DMS153 (cell line): ENCODE measurements at regions not wholly inside any gene's neighbourhood (a gene's known extent, or its start where the extent isn't known, plus 50 kb on each side); places are given as distances from the start of the nearest gene placed in this dataset.
"Not testable (repeated sequence)": the region's sequence is repeated elsewhere in the genome, so short reads cannot be mapped to it uniquely, and the experiment has no call there.

ENCODE experiments used
- DNase-seq: peaks from one replicate; lab custom pipeline; 2025; lab: John Stamatoyannopoulos, UW

- no peak for DNase-seq
Measured at GRCh38 chr5:30596495-30597064, 596.9 kb upstream of the CDH6 start.

DNA sequence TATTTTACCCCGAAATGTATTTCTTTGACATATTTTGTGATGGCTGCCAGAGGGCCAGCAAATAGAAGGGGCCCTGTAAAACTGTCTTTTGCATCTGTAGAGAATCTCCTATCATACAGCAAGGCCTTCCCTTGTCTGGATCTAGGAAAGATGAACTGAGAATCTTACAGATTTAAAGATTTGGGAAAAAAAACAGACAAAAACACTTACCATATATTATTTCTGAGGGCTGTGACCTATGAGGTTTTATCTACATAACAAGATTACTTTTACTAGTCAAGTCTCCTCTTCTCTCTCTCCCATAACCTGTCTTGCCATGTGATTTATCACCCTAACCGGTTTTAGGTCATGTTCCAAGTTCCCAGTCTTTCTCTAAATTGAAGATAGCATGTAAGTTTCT is 599.2 kb upstream of the CDH6 start:
- DNase-seq: no peak

- peak; percentile 12 for DNase-seq
Measured at GRCh38 chr5:30592833-30593232, 600.7 kb upstream of the CDH6 start.

DNA sequence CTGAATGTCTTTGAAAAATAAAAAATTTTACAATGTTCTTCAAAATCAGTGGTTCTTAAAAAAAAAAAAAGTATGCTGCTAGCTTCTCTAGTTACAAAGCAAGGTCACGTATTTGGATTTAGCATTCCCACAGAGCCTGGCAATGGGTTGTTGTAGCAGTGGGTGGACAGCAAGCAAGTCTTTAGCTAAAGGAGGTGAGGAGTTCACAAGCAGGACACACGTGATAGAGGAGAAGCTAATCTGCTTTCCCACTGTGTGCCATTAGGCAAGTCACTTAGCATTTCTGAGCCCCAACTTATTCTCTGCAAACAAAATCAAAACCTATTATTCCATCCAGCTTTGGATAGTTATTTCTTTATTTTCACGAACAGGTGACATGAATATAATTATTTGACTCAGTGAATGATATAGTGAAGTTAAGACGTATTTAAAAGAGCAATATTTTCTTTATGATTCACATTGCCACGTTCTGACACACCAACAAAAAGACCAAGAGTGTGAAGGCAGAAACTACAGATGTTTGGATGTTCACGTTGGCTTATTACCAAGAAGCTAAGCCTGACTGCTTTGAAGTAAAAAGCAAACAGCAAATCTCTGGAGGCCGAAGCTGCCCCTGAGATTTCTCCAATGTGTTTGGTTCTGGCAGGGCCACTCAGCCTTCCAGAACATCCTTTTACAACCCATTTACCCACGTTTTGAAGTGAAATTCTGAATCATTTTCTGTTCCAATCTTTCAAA is 612.1 kb upstream of the CDH6 start:
- DNase-seq: peak; percentile 16

DNA sequence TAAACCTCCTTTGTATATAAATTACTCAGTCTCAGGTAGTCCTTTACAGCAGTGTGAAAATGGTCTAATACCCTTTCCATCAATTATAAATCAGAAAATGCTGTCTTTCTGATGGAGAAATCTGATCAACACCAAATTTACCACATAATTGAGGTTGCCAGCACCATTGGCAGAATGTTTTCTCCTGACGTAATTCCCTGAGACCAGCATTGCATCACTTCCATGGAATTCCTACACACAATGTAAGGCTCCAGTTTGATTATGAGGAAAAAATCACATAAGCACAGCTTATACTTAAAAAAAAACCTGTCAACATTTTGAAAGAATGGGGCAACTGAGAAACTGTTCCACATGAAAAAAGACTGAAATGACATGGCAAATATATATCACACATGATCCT is 618.7 kb upstream of the CDH6 start:
- DNase-seq: no peak

GRCh38 chr5:30572279-30572678 is 621.2 kb upstream of the CDH6 start:
- DNase-seq: no peak

DNA sequence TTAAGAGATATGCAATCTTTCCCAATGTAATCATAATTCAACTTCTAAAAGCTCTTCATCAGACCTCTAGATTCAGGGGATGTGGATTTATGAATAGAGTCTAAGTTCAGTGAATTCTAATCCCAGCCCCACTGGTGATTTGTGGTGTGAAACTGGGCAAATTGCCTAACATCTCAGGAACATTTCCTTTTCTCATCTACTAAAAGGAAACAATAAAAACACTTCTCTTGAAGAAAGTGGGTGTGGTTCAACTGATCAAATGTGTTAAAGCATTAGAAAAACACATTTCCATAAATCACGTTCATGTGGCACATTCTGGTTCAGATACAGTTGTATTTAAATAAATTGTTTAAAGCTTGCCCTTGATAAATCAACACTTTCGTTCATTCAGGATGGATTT is 631.7 kb upstream of the CDH6 start:
- no peak for DNase-seq

DNA sequence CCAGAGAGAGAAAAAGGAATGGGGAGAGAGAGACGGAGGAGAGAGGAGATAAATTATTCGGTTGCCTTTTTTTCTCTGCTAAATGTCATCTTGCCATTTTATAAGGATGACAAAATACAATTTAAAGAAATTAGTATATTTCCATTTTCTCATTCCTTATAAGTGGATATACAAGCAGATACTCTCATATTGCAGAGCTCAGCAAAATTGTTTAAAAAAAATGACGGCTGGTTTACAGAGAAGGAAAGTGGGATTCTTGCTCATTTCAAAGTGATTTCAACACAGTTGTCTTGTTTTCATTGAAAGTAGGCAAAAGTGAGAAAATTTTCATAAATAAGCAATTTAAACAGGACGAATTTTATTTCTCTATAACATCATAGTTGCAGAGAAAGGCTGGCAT is 641.9 kb upstream of the CDH6 start:
- no peak for DNase-seq

DNA sequence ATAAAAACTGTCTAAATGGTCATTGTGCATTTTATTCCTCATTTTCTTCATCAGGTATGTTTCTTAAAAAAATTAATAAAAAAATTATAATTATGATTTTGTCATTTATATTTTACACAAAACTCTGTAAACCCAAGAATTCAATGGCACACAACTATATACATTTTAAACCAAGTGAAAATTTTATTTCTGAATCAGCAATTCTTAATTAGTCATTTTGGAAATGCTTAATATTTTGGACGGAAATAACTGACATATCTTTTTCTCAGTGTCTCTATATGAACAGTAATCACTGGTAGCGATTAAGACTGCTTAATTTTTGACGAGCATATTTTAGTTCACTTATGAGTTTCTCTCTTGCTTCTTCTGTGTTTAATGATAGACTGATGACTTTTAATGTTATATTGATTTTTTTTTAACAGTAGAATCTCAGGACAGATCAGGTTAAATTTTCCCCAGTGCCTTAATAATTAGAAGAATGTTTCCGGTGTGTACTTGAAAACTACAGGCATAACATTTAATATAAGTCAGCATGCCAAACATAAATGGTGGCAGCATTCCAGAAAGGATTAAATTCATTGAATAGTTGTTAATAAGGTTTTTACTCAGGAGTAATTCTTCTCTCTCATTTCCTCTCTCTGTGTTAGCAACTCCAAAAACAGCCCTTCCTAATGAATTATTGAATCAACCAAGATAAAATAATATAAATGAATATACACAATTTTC is 644.7 kb upstream of the CDH6 start:
- DNase-seq: no peak

- no peak for DNase-seq
Measured at GRCh38 chr5:30540150-30540549, 653.3 kb upstream of the CDH6 start.

DNA sequence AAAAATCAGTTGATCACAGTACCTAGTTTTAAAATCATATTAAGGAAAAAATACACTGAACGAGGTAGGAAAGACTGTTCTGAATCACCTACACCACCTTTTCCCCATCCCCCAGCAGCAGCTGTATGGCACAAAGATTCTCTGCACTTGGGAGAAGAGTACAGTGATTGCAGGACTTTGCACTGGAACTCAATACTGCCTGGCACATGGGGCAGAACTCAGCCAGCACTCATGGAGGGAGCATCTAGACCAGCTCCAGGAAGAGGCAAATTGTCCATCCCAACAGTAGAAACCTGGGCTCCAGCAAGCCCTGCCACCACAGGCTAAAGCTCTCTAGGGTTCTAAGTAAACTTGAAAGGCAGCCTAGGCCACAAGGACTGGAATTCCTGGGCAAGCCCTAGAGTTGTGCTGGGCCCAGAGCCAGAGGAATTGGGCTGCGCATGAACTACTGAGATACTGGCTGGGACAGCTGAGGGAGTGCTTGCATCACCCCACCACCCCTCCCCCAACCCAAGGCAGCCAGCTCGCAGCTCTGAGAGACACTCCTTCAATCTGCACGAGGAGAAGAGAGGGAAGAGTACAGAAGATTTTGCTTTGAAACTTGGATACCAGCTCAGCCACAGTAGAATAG is 654.4 kb upstream of the CDH6 start:
- no peak for DNase-seq

GRCh38 chr5:30525353-30525752 is 668.1 kb upstream of the CDH6 start:
- no peak for DNase-seq

GRCh38 chr5:30524428-30524827 is 669.1 kb upstream of the CDH6 start:
- DNase-seq: no peak

DNA sequence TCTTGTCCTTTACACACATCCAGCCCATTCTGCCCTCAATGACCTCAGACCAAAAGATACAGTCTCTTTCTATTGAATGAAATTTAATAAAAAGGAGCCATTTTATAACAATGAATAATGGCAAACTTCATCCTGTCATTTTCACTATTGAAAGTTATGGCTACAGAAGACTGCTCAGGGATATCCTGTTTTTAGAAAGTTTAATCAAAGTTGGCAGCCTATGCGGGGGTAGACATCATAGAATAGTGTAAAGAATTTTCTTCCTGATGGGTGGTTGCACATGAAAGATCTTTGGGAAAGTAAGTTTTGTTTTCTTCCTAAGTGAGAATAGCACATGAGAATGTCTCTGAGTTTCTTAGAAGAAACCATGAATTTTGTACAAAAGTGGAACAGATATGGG is 670.4 kb upstream of the CDH6 start:
- DNase-seq: no peak

DNA sequence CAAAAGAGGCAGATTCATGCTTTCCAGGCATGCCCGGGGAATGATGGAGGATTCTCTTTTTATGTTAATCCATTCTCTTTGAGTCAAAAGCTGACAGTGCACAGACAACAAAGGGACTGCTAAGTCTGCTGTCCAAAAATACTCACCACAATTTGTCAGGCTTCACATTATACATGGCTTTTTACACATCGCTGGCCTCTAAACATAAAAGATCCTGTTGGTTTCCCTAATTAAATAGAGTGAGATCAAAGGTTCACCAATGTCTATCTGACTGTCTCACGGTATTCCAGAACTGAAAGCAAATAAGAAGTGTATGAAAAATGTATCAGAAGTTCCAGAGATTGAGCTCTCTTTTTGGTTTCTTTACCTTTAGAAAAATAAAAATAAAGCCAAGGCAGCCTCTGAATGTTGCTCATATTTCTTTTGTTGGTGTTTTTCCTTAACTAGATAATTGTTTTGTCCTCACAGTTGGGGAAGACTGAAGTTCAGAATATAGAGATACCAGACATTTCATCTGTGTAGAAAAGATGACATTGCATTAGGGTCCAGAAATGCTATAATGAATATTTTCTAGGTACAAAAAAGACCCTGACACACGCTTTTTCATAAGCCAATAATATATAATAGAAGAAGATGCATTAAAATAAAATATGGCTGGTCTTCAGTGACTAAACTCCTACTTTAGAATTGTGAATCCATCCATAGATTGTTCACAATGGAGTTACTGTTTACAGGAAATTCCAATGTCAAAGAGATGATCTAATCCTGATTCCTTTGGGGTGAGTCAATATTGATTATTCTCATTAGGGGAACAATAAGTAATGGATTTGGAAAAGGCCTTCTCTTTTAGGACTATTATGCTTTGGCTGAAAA is 688.2 kb upstream of the CDH6 start:
- peak; percentile 41 for DNase-seq

- no peak for DNase-seq
Measured at GRCh38 chr5:30502277-30502676, 691.2 kb upstream of the CDH6 start.

GRCh38 chr5:30501065-30501464 is 692.4 kb upstream of the CDH6 start:
- DNase-seq: no peak

- DNase-seq: no peak
Measured at GRCh38 chr5:30500513-30500912, 693.0 kb upstream of the CDH6 start.

DNA sequence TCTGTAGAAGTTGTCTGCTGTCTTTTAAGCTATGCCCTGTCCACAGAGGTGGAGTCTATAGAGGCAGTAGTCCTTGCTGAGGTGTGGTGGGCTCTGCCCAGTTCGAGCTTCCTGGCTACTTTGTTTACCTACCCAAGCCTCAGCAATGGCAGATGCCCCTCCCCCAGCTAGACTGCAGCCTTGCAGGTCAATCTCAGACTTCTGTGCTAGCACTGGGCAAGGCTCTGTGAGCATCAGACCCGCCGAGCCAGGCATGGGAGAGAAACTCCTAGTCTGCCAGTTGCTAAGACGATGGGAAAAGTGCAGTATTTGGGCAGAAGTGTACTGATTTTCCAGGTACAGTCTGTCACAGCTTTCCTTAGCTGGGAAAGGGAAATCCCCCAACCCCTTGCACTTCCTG is 694.1 kb upstream of the CDH6 start:
- DNase-seq: no peak

DNA sequence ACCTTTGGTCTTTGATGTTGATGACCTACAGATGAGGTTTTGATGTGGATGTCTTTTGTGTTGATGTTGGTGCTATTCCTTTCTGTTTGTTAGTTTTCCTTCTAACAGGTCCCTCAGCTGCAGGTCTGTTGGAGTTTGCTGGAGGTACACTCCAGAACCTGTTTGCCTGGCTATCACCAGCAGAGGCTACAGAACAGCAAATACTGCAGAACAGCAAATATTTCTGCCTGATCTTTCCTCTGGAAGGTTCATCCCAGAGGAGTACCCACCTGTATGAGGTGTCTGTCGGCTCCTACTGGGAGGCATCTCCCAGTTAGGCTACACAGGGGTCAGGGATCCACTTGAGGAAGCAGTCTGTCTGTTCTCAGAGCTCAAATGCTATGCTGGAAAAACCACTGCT is 694.5 kb upstream of the CDH6 start:
- no peak for DNase-seq

DNA sequence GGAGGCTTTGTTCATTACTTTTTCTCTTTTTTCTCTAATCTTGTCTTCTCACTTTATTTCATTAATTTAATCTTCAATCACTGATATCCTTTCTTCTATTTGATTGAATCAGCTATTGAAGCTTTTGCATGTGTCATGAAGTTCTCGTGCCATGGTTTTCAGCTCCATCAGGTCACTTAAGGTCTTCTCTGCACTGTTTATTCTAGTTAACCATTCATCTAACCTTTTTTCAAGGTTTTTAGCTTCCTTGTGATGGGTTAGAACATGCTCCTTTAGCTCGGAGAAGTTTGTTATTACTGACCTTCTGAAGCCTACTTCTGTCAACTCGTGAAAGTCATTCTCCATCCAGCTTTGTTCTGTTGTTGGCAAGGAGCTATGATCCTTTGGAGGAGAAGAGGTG is 695.0 kb upstream of the CDH6 start:
- DNase-seq: not testable (repeated sequence)

DNA sequence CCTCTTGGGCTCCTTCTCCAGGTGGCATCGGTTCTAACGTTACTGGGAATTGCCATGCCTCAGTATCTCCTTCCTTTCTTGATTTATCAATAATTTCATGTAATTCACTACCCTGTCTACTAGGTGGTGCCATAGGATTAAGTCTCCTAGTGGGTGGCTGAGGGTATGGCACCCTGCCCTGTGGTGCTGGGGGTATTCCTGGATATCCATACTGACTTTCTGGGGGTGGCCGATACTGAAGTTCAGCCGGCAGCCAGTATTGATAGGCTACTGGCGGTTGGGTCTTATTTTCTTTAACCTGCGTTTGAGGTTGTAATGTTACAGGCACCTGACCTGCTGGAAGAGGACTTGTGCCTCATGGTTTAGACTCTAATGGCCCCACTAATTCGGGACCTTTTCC is 699.4 kb upstream of the CDH6 start:
- DNase-seq: not testable (repeated sequence)
